Kidney (tissue), 13 donors: ENCODE measurements at regions not wholly inside any gene's neighbourhood (a gene's known extent, or its start where the extent isn't known, plus 50 kb on each side); places are given as distances from the start of the nearest gene placed in this dataset.

Experiments used
- DNase-seq, 5 donors: peaks; one replicate each; pipeline ENCODE4 v3.0.0-alpha.2; 2013 to 2020
- FAIRE-seq: peaks from 2 replicates; lab custom pipeline; 2012; peaks lifted over from hg19 to GRCh38; lab: Jason Lieb, UNC
- H3K27ac ChIP-seq, 2 donors: one replicate each; pipeline ENCODE4 v1.7.0; 2013; ENCODE audit warnings: low read depth in 2 of 2, low read length in 2 of 2, inconsistent platforms in 1 of 2
- H3K27me3 ChIP-seq: one replicate; pipeline ENCODE4 v1.7.1; 2013; ENCODE audit warnings: low read length, inconsistent platforms; ENCODE audit not compliant: control insufficient read depth, insufficient read depth
- H3K36me3 ChIP-seq, 3 donors: one replicate each; pipeline versions ENCODE4 v1.7.0 to v1.7.1; 2013; ENCODE audit warnings: low read length in 3 of 3, control low read depth in 1 of 3, inconsistent platforms in 1 of 3; ENCODE audit not compliant: insufficient read depth in 3 of 3, control insufficient read depth in 2 of 3
- H3K4me1 ChIP-seq, 3 donors: one replicate each; pipeline versions ENCODE4 v1.7.0 to v1.7.1; 2013; ENCODE audit warnings: low read length in 3 of 3, inconsistent platforms in 1 of 3, low read depth in 1 of 3; ENCODE audit not compliant: control insufficient read depth in 2 of 3, insufficient read depth in 2 of 3
- H3K4me3 ChIP-seq, 3 donors: one replicate each; pipeline versions ENCODE4 v1.7.0 to v1.8.1; 2013; ENCODE audit warnings: low read length in 3 of 3, control low read depth in 1 of 3, inconsistent platforms in 1 of 3
- H3K9ac ChIP-seq, 3 donors: one replicate each; pipeline versions ENCODE4 v1.7.0 to v1.7.1; 2013; ENCODE audit warnings: low read length in 3 of 3, control low read depth in 1 of 3, inconsistent platforms in 1 of 3
- H3K9me3 ChIP-seq, 3 donors: one replicate each; pipeline versions ENCODE4 v1.7.0 to v1.7.1; 2013; ENCODE audit warnings: low read length in 3 of 3, control low read depth in 1 of 3, inconsistent platforms in 1 of 3; ENCODE audit not compliant: control insufficient read depth in 2 of 3, insufficient read depth in 1 of 3
- intact Hi-C: fragments of 100-400 bp; cut with DNase I; formaldehyde crosslinking; loops from one replicate; pipeline ENCODE4 v1.11.1; 2022
- TF ChIP-seq, protein P1 (sequence below): IDR thresholded peaks from 3 replicates; pipeline ENCODE4 v1.5.1; 2012; ENCODE audit warnings: mild to moderate bottlenecking, moderate library complexity, borderline replicate concordance; ENCODE audit not compliant: insufficient read depth; ENCODE audit errors: extremely low read depth
- donor health status: control.
- donor health status: control.
- donor health status: control.
- donor health status: control.
- donor health status: control.
- donor health status: DM: yes; HTN: yes; CAD: no.
- donor health status: Normal renal cell carcinoma (clear cell type).

GRCh38 chr3:59653405-59654122 is 603.7 kb upstream of the CFAP20DC start:
- intact Hi-C loops: no loop called here
- DNase-seq (no peak), FAIRE-seq (no peak)
- TF ChIP-seq, protein P1, sequence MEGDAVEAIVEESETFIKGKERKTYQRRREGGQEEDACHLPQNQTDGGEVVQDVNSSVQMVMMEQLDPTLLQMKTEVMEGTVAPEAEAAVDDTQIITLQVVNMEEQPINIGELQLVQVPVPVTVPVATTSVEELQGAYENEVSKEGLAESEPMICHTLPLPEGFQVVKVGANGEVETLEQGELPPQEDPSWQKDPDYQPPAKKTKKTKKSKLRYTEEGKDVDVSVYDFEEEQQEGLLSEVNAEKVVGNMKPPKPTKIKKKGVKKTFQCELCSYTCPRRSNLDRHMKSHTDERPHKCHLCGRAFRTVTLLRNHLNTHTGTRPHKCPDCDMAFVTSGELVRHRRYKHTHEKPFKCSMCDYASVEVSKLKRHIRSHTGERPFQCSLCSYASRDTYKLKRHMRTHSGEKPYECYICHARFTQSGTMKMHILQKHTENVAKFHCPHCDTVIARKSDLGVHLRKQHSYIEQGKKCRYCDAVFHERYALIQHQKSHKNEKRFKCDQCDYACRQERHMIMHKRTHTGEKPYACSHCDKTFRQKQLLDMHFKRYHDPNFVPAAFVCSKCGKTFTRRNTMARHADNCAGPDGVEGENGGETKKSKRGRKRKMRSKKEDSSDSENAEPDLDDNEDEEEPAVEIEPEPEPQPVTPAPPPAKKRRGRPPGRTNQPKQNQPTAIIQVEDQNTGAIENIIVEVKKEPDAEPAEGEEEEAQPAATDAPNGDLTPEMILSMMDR: no peak
- H3K36me3 ChIP-seq: no peaks in the 10 kb centered on the region
- no peak overlapping the region for H3K27ac ChIP-seq
- no peak overlapping the region for H3K9ac ChIP-seq
- H3K4me3 ChIP-seq: no peak overlapping the region
- H3K9me3 ChIP-seq: peaks cover 0 to 10% (median 5%) of the 10 kb centered on the region in 3 donors
- H3K27me3 ChIP-seq: no peaks in the 10 kb centered on the region
- H3K4me1 ChIP-seq: no peaks in the 10 kb centered on the region

DNA sequence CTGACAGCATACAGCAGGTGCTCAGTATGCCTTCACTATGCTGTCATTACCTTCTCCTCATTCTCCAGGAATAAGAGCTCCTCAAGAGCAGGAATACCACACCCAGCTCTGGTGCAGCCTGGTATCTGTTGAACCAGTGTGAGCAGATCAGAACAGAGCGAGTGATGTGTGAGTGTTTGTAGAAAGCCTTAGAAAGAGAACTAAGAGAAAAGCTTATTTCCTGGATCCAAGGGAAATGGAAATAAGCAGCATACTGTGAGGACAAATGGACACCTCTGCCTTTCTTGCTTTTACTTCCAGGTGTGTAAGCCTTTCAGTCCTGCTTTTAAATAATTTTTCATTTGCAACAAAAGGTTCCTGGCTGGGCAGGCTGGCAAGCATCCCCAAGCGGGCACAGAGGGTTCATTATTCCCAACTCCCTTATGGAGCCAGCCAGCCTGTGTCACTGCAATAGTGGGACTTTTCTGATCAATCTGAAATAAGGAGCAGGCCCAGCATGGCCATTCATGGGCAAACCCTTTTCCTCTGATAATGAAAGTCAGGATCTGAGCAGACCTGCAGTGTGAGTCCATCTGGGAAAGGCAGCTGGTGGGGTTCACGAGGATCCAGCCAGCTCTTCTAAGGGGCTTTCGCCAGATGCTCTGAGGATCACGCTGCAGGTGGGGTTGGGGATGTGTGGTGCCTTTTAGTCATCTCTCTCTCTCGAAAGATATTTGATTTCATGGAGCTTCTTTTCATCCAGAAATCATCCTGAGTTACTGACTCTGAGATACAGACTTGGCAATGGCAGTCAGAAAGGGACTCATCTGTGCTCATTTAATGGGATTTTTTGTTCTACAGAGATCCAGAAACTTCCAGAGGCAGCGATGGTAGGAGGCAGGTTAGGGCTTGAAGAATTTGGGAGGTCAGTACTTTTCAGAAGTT is 594.9 kb upstream of the CFAP20DC start:
- intact Hi-C loops: no loop called here
- TF ChIP-seq, protein P1: no peak
- no peak overlapping the region for H3K4me3 ChIP-seq

GRCh38 chr3:59641169-59641899 is 591.5 kb upstream of the CFAP20DC start:
- no peaks in the 10 kb centered on the region for H3K36me3 ChIP-seq
- no peaks in the 10 kb centered on the region for H3K27me3 ChIP-seq
- TF ChIP-seq, protein P1: no peak
- no peak overlapping the region for H3K27ac ChIP-seq
- H3K4me3 ChIP-seq: no peak overlapping the region
- FAIRE-seq (no peak), DNase-seq (no peak)
- no peaks in the 10 kb centered on the region for H3K9me3 ChIP-seq
- intact Hi-C loops: no loop called here
- no peak overlapping the region for H3K9ac ChIP-seq
- H3K4me1 ChIP-seq: no peaks in the 10 kb centered on the region

More for the DNA sequence above, 594.9 kb upstream of the CFAP20DC start:
- H3K4me1 ChIP-seq: no peaks in the 10 kb centered on the region
- no peak overlapping the region for H3K9ac ChIP-seq
- no peaks in the 10 kb centered on the region for H3K36me3 ChIP-seq
- no peak for FAIRE-seq
- no peak overlapping the region for H3K27ac ChIP-seq
- DNase-seq: no peak
- H3K27me3 ChIP-seq: no peaks in the 10 kb centered on the region
- peaks cover 0 to 6% (median 5%) of the 10 kb centered on the region in 3 donors for H3K9me3 ChIP-seq
